Erythroblast (primary cell): ENCODE measurements at regions not wholly inside any gene's neighbourhood (a gene's known extent, or its start where the extent isn't known, plus 50 kb on each side); places are given as distances from the start of the nearest gene placed in this dataset.

Experiments used
- GATA1 ChIP-seq: IDR thresholded peaks from 2 replicates; pipeline ENCODE4 v1.6.1; 2011; ENCODE audit warnings: low read depth, mild to moderate bottlenecking, control low read depth, low read length, moderate library complexity
- POLR2A ChIP-seq: IDR thresholded peaks from 2 replicates; pipeline ENCODE4 v1.6.1; 2011; ENCODE audit warnings: mild to moderate bottlenecking, low read length

DNA sequence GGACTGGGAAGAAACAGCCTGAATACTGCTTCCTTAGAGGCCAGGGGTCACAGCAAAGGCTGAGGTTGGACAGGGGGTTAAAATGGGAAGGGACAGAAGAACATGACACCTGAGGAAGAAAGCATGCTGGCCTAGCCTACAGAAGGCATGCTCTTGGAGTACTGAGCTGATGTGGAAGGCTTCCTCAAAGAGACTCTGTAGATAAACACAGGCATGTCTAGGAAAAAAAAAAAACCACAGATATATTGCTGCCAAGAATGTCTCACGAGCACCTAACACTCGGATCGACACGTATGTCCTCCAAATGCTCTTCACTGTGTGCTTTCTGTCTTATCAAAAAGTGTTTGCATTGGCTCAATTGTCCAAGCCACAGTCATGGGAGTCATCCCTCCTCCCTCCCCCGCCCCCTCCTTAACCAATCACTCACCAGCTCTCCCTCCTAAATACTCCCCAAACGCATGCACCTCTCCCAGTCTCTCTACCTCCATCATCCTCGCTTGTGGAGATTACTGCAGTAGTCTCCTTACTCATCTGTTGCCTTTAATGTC is 101.1 kb upstream of the LRFN2 start:
- TF ChIP-seq POLR2A: no peak
- TF ChIP-seq GATA1: no peak
